HEK293 (cell line): ENCODE measurements at regions not wholly inside any gene's neighbourhood (a gene's known extent, or its start where the extent isn't known, plus 50 kb on each side); places are given as distances from the start of the nearest gene placed in this dataset.

Source experiments
- BCL6B ChIP-seq: fragments of 450-650 bp; formaldehyde crosslinking; IDR thresholded peaks from 2 replicates; pipeline ENCODE4 v1.5.1; 2017; ENCODE audit warnings: missing biosample characterization, missing genetic modification characterization
- GLIS1 ChIP-seq: fragments of 450-650 bp; formaldehyde crosslinking; IDR thresholded peaks from 2 replicates; pipeline ENCODE4 v1.5.1; 2016; ENCODE audit warnings: missing biosample characterization, missing genetic modification characterization
- IKZF3 ChIP-seq: fragments of 450-650 bp; IDR thresholded peaks from 2 replicates; pipeline ENCODE4 v1.5.0; 2018; ENCODE audit warnings: missing biosample characterization, mild to moderate bottlenecking, missing genetic modification characterization, moderate library complexity
- PATZ1 ChIP-seq: fragments of 450-650 bp; formaldehyde crosslinking; IDR thresholded peaks from 2 replicates; pipeline ENCODE4 v1.5.1; 2016; ENCODE audit warnings: missing biosample characterization, missing genetic modification characterization
- PBX3 ChIP-seq: sonication (generic); formaldehyde crosslinking; IDR thresholded peaks from 2 replicates; pipeline ENCODE4 v1.8.1; 2022; ENCODE audit warnings: mild to moderate bottlenecking, moderate library complexity, missing genetic modification reagents
- PRDM6 ChIP-seq: fragments of 450-650 bp; formaldehyde crosslinking; IDR thresholded peaks from 2 replicates; pipeline ENCODE4 v1.5.1; 2017; ENCODE audit warnings: missing biosample characterization, missing genetic modification characterization
- SCRT1 ChIP-seq: fragments of 450-650 bp; formaldehyde crosslinking; IDR thresholded peaks from 2 replicates; pipeline ENCODE4 v1.5.1; 2016; ENCODE audit warnings: missing biosample characterization, missing genetic modification characterization, borderline replicate concordance
- SP3 ChIP-seq: fragments of 450-650 bp; formaldehyde crosslinking; IDR thresholded peaks from 2 replicates; pipeline ENCODE4 v1.5.1; 2016; ENCODE audit warnings: missing biosample characterization, missing genetic modification characterization
- SP7 ChIP-seq: fragments of 450-650 bp; formaldehyde crosslinking; IDR thresholded peaks from 2 replicates; pipeline ENCODE4 v1.5.1; 2016; ENCODE audit warnings: missing biosample characterization, missing genetic modification characterization
- ZIC2 ChIP-seq: fragments of 450-650 bp; formaldehyde crosslinking; IDR thresholded peaks from 2 replicates; pipeline ENCODE4 v1.5.1; 2016; ENCODE audit warnings: missing biosample characterization, missing genetic modification characterization
- ZNF140 ChIP-seq: fragments of 450-650 bp; formaldehyde crosslinking; IDR thresholded peaks from 2 replicates; pipeline ENCODE4 v1.5.1; 2016; ENCODE audit warnings: missing biosample characterization, missing genetic modification characterization
- ZNF2 ChIP-seq: fragments of 450-650 bp; formaldehyde crosslinking; IDR thresholded peaks from 2 replicates; pipeline ENCODE4 v1.5.1; 2016; ENCODE audit warnings: missing biosample characterization, missing genetic modification characterization
- ZNF23 ChIP-seq: fragments of 450-650 bp; formaldehyde crosslinking; IDR thresholded peaks from 2 replicates; pipeline ENCODE4 v1.5.1; 2016; ENCODE audit warnings: missing biosample characterization, missing genetic modification characterization, borderline replicate concordance
- ZNF274 ChIP-seq, 2 experiments: fragments of 200-500 bp in 1 of 2; fragments of 450-650 bp in 1 of 2; sonication (Bioruptor generic) in 1 of 2; formaldehyde crosslinking in 1 of 2; IDR thresholded peaks; 2 replicates each; pipeline versions ENCODE4 v1.5.1 to v1.6.1; 2014 to 2016; ENCODE audit warnings: borderline replicate concordance in 1 of 2, inconsistent platforms in 1 of 2, low read length in 1 of 2, missing biosample characterization in 1 of 2, missing genetic modification characterization in 1 of 2
- ZNF335 ChIP-seq: fragments of 450-650 bp; formaldehyde crosslinking; conservative IDR thresholded peaks from 2 replicates; pipeline ENCODE4 v1.5.1; 2016; ENCODE audit warnings: missing biosample characterization, missing genetic modification characterization
- ZNF416 ChIP-seq: fragments of 450-650 bp; formaldehyde crosslinking; IDR thresholded peaks from 2 replicates; pipeline ENCODE4 v1.5.1; 2016; ENCODE audit warnings: missing biosample characterization, missing genetic modification characterization
- ZNF555 ChIP-seq: fragments of 450-650 bp; formaldehyde crosslinking; conservative IDR thresholded peaks from 2 replicates; pipeline ENCODE4 v1.5.1; 2017; ENCODE audit warnings: missing biosample characterization, mild to moderate bottlenecking, missing genetic modification characterization, inconsistent platforms
- ZNF692 ChIP-seq: fragments of 450-650 bp; formaldehyde crosslinking; IDR thresholded peaks from 2 replicates; pipeline ENCODE4 v1.5.1; 2016; ENCODE audit warnings: missing biosample characterization, missing genetic modification characterization
- ZNF768 ChIP-seq: fragments of 450-650 bp; formaldehyde crosslinking; IDR thresholded peaks from 2 replicates; pipeline ENCODE4 v1.5.1; 2018; ENCODE audit warnings: missing biosample characterization, mild to moderate bottlenecking, missing genetic modification characterization
- ZNF785 ChIP-seq: fragments of 450-650 bp; formaldehyde crosslinking; IDR thresholded peaks from 2 replicates; pipeline ENCODE4 v1.5.1; 2016; ENCODE audit warnings: missing biosample characterization, missing genetic modification characterization
- ZSCAN16 ChIP-seq: fragments of 450-650 bp; formaldehyde crosslinking; IDR thresholded peaks from 2 replicates; pipeline ENCODE4 v1.5.1; 2016; ENCODE audit warnings: missing biosample characterization, missing genetic modification characterization
- TF ChIP-seq, protein P1 (sequence below): fragments of 450-650 bp; formaldehyde crosslinking; IDR thresholded peaks from 2 replicates; pipeline ENCODE4 v1.5.1; 2016; ENCODE audit warnings: missing biosample characterization, missing genetic modification characterization
- TF ChIP-seq, protein P2 (sequence below): fragments of 450-650 bp; formaldehyde crosslinking; IDR thresholded peaks from 2 replicates; pipeline ENCODE4 v1.5.1; 2016; ENCODE audit warnings: missing biosample characterization, missing genetic modification characterization, borderline replicate concordance

- no peak for TF ChIP-seq ZNF23 (tag by site-specific recombination)
- no peak for TF ChIP-seq BCL6B (tag by site-specific recombination)
- TF ChIP-seq, protein P1, sequence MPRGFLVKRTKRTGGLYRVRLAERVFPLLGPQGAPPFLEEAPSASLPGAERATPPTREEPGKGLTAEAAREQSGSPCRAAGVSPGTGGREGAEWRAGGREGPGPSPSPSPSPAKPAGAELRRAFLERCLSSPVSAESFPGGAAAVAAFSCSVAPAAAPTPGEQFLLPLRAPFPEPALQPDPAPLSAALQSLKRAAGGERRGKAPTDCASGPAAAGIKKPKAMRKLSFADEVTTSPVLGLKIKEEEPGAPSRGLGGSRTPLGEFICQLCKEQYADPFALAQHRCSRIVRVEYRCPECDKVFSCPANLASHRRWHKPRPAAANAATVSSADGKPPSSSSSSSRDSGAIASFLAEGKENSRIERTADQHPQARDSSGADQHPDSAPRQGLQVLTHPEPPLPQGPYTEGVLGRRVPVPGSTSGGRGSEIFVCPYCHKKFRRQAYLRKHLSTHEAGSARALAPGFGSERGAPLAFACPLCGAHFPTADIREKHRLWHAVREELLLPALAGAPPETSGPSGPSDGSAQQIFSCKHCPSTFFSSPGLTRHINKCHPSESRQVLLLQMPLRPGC (tag by site-specific recombination), result no peak
- TF ChIP-seq ZNF416 (tag by site-specific recombination), result no peak
- TF ChIP-seq ZSCAN16, result no peak
- no peak for TF ChIP-seq ZNF274 (IDR thresholded peaks at IDR 0.05; ENCODE audit: low read length)
- no peak for TF ChIP-seq ZNF274 (tag by site-specific recombination; IDR thresholded peaks at IDR 0.05; ENCODE audit: borderline replicate concordance)
- no peak for TF ChIP-seq ZNF555
- TF ChIP-seq PATZ1 (tag by site-specific recombination), result peak; percentile 75
- no peak for TF ChIP-seq IKZF3 (tag by site-specific recombination)
- no peak for TF ChIP-seq ZNF768 (tag by site-specific recombination)
- 0 out of 2 replicates have a peak, but pooled peaks have one; percentile 15 for TF ChIP-seq SP7
- no peak for TF ChIP-seq SCRT1
- peak; percentile 88 for TF ChIP-seq GLIS1 (tag by site-specific recombination)
- TF ChIP-seq, protein P2, sequence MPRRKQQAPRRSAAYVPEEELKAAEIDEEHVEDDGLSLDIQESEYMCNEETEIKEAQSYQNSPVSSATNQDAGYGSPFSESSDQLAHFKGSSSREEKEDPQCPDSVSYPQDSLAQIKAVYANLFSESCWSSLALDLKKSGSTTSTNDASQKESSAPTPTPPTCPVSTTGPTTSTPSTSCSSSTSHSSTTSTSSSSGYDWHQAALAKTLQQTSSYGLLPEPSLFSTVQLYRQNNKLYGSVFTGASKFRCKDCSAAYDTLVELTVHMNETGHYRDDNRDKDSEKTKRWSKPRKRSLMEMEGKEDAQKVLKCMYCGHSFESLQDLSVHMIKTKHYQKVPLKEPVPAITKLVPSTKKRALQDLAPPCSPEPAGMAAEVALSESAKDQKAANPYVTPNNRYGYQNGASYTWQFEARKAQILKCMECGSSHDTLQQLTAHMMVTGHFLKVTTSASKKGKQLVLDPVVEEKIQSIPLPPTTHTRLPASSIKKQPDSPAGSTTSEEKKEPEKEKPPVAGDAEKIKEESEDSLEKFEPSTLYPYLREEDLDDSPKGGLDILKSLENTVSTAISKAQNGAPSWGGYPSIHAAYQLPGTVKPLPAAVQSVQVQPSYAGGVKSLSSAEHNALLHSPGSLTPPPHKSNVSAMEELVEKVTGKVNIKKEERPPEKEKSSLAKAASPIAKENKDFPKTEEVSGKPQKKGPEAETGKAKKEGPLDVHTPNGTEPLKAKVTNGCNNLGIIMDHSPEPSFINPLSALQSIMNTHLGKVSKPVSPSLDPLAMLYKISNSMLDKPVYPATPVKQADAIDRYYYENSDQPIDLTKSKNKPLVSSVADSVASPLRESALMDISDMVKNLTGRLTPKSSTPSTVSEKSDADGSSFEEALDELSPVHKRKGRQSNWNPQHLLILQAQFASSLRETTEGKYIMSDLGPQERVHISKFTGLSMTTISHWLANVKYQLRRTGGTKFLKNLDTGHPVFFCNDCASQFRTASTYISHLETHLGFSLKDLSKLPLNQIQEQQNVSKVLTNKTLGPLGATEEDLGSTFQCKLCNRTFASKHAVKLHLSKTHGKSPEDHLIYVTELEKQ, result no peak
- TF ChIP-seq PRDM6 (tag by site-specific recombination), result no peak
- no peak for TF ChIP-seq ZNF140 (tag by site-specific recombination)
- TF ChIP-seq SP3 (tag by site-specific recombination), result 0 out of 2 replicates have a peak, but pooled peaks have one; percentile 9
- no peak for TF ChIP-seq ZNF2 (tag by site-specific recombination)
- no peak for TF ChIP-seq ZNF785 (tag by site-specific recombination)
- TF ChIP-seq ZNF692 (tag by site-specific recombination), result peak; percentile 33; the same call in 1 of the 2 replicates
- TF ChIP-seq ZNF335, result no peak; the same call in 1 of the 2 replicates
- TF ChIP-seq PBX3 (CRISPR knock-in tag), result no peak
- peak; percentile 28 for TF ChIP-seq ZIC2 (tag by site-specific recombination)
Measured at GRCh38 chr11:76291576-76292526, 85.5 kb upstream of the WNT11 start (continued).
